Fibroblast of villous mesenchyme (primary cell): ENCODE measurements at regions not wholly inside any gene's neighbourhood (a gene's known extent, or its start where the extent isn't known, plus 50 kb on each side); places are given as distances from the start of the nearest gene placed in this dataset.
"Not testable (repeated sequence)": the region's sequence is repeated elsewhere in the genome, so short reads cannot be mapped to it uniquely, and the experiment has no call there.

Experiments
- DNase-seq: peaks from one replicate; pipeline ENCODE4 v3.0.0-alpha.2; 2010; ENCODE audit warnings: low read depth
- H3K4me3 ChIP-seq: 2 replicates; pipeline ENCODE4 v1.5.1; 2011; ENCODE audit warnings: low read depth, mild to moderate bottlenecking, low read length
- TF ChIP-seq, protein P1 (sequence below): IDR thresholded peaks from 2 replicates; pipeline ENCODE4 v1.5.1; 2012; ENCODE audit warnings: low read depth, mild to moderate bottlenecking, low read length; ENCODE audit not compliant: insufficient read depth

DNA sequence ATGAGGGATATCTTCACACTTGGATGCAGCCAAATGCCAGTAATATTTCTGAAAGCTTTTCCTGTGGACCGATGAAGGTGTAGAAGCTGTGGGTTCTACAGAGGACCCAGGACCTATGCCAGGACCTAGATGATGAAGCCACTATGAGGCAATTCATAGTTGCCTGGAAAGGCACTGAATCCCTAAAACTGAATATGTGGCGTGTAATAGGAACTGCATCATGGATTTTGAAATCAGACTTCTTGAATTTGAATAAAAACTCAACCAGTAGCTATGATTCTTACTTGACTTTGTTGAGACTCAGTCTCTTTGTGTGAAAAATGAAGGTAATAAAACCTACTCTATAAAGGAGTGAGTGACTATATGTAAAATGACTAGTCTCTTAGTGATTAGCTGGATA, 89.9 kb upstream of the SGK1 start:
- DNase-seq, result no peak
- no peak overlapping the region for H3K4me3 ChIP-seq
- TF ChIP-seq, protein P1, sequence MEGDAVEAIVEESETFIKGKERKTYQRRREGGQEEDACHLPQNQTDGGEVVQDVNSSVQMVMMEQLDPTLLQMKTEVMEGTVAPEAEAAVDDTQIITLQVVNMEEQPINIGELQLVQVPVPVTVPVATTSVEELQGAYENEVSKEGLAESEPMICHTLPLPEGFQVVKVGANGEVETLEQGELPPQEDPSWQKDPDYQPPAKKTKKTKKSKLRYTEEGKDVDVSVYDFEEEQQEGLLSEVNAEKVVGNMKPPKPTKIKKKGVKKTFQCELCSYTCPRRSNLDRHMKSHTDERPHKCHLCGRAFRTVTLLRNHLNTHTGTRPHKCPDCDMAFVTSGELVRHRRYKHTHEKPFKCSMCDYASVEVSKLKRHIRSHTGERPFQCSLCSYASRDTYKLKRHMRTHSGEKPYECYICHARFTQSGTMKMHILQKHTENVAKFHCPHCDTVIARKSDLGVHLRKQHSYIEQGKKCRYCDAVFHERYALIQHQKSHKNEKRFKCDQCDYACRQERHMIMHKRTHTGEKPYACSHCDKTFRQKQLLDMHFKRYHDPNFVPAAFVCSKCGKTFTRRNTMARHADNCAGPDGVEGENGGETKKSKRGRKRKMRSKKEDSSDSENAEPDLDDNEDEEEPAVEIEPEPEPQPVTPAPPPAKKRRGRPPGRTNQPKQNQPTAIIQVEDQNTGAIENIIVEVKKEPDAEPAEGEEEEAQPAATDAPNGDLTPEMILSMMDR, result no peak

DNA sequence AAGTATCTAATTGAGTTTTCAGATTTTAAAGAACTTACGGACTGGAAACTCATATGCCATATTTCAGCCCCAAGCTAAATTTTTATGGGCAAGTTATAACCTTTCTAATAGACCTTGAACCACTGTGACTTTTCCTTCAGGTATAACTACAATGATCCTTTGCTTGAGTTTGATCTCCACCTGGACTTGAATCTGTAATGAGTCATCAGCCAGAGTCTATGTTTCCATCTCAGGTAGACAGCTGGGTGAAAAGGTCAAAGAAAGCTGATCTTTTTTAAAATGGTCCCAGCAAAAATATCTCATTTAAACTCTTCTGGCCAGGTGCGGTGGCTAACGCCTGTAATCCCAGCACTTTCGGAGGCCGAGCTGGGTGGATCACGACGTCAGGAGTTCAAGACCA, 88.4 kb upstream of the SGK1 start:
- H3K4me3 ChIP-seq, result no peak overlapping the region
- TF ChIP-seq, protein P1, result no peak
- DNase-seq, result no peak

GRCh38 chr6:134405386-134406087, 87.6 kb upstream of the SGK1 start:
- TF ChIP-seq, protein P1, result no peak
- H3K4me3 ChIP-seq, result no peak overlapping the region
- DNase-seq, result no peak

DNA sequence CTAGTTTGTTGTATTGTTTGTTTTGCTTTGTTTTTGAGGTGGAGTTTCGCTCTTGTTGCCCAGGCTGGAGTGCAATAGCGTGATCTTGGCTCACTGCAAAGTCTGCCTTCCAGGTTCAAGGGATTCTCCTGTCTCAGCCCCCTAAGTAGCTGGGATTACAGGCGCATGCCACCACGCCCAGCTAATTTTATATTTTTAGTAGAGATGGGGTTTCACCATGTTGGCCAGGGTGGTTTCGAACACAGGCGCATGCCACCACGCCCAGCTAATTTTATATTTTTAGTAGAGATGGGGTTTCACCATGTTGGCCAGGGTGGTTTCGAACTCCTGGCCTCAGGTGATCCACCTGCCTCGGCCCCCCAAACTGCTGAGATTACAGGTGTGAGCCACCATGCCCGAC, 85.4 kb upstream of the SGK1 start:
- not testable (repeated sequence) for DNase-seq, H3K4me3 ChIP-seq

GRCh38 chr6:134402372-134402984, 84.6 kb upstream of the SGK1 start:
- TF ChIP-seq, protein P1, result no peak
- no peak for DNase-seq

GRCh38 chr6:134400941-134401340, 83.0 kb upstream of the SGK1 start:
- DNase-seq, result no peak
- no peak overlapping the region for H3K4me3 ChIP-seq
- TF ChIP-seq, protein P1, result no peak

More at GRCh38 chr6:134402372-134402984, 84.6 kb upstream of the SGK1 start:
- no peak overlapping the region for H3K4me3 ChIP-seq

DNA sequence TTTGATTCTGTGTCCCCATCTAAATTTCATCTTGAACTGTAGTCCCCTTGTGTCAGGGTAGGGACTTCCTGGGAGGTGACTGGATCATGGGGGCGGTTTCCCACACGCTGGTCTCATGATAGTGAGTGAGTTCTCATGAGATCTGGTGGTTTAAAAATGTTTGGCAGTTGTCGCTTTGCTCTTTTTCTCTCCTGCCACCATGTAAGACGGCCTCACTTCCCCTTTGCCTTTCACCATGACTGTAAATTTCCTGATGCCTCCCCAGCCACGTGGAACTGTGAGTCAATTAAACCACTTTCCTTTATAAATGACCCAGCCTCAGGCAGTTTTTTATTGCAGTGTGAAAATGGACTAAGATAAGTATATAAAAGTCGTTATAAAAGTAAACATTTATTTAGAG, 80.5 kb upstream of the SGK1 start:
- no peak overlapping the region for H3K4me3 ChIP-seq
- TF ChIP-seq, protein P1, result no peak

More for the DNA sequence above, 80.5 kb upstream of the SGK1 start:
- no peak for DNase-seq
